ENCODE measurements at regions not wholly inside any gene's neighbourhood (a gene's known extent, or its start where the extent isn't known, plus 50 kb on each side); places are given as distances from the start of the nearest gene placed in this dataset.

DNA sequence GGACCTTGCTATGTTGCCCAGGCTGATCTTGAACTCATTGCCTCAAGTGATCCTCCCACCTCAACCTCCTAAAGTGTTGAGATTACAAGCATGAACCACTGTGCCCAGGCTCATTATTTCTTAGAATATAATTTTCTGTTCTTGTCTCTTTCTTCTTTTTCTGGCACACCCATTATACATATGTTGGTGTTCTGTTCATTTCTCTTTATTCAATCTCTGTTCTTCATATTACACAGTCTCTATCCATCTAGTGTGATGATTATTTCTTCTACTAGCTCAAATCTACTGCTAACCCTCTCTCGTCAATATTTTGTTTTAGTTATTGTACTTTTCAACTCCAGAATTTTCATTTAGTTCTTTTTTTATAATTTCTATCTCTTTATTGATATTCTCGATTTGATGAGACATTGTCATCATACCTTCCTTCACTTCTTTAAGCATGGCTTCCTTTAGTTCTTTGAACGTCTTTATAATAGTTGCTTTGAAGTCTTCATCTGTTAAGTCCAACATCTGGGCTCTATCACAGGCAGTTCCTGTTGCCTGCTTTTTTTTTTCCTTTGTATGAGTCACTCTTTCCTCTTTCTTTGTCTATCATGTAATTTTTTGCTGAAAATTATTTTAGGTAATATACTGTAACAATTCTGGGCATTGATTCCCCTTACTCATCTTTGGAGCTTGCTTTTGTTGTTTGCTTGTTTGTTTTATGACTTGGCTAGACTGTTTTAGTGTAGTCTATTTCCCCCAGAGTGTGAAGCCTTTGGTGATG is 196.4 kb upstream of the NABP1 start:
- TF ChIP-seq, protein P1, sequence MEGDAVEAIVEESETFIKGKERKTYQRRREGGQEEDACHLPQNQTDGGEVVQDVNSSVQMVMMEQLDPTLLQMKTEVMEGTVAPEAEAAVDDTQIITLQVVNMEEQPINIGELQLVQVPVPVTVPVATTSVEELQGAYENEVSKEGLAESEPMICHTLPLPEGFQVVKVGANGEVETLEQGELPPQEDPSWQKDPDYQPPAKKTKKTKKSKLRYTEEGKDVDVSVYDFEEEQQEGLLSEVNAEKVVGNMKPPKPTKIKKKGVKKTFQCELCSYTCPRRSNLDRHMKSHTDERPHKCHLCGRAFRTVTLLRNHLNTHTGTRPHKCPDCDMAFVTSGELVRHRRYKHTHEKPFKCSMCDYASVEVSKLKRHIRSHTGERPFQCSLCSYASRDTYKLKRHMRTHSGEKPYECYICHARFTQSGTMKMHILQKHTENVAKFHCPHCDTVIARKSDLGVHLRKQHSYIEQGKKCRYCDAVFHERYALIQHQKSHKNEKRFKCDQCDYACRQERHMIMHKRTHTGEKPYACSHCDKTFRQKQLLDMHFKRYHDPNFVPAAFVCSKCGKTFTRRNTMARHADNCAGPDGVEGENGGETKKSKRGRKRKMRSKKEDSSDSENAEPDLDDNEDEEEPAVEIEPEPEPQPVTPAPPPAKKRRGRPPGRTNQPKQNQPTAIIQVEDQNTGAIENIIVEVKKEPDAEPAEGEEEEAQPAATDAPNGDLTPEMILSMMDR (IDR thresholded peaks at IDR 0.05) = no peak
- no peak for TF ChIP-seq POLR2AphosphoS5 (IDR thresholded peaks at IDR 0.05)
